ENCODE measurements at regions not wholly inside any gene's neighbourhood (a gene's known extent, or its start where the extent isn't known, plus 50 kb on each side); places are given as distances from the start of the nearest gene placed in this dataset.

- Histone ChIP-seq H2AK5ac (ENCODE audit: low read depth, low read length) (no peak overlapping the region), H3K4ac (ENCODE audit: low read length) (no peak overlapping the region), H3K36me3 (replicated peaks in 1 of 2; ENCODE audit: control insufficient read depth in 2 of 2, insufficient read depth in 2 of 2, low read length in 2 of 2) (no peaks in the 10 kb centered on the region), H3K4me2 (ENCODE audit: insufficient read depth, low read length, poor library complexity, severe bottlenecking) (no peak overlapping the region), H4K8ac (ENCODE audit: low read depth, low read length) (no peak overlapping the region), H3K18ac (ENCODE audit: low read length) (no peak overlapping the region), H3K9me3 (replicated peaks in 1 of 2; ENCODE audit: control insufficient read depth in 2 of 2, insufficient read depth in 1 of 2, low read depth in 1 of 2, low read length in 2 of 2) (no peaks in the 10 kb centered on the region), H3K4me3 (ENCODE audit: low read length in 2 of 2) (no peak overlapping the region), H3K23ac (ENCODE audit: low read depth, low read length, poor library complexity) (no peak overlapping the region), H3K14ac (ENCODE audit: low read length) (no peak overlapping the region), H4K91ac (ENCODE audit: low read depth, low read length, poor library complexity) (no peak overlapping the region), H3K27me3 (ENCODE audit: control insufficient read depth in 3 of 3, insufficient read depth in 3 of 3, low read depth in 1 of 3, low read length in 3 of 3) (no peaks in the 10 kb centered on the region), H3K4me1 (ENCODE audit: control insufficient read depth in 2 of 2, insufficient read depth in 1 of 2, low read depth in 1 of 2, low read length in 2 of 2) (no peaks in the 10 kb centered on the region), H3K27ac (replicated peaks; ENCODE audit: low read length) (no peak overlapping the region), H2BK12ac (ENCODE audit: low read length) (no peak overlapping the region), H2BK15ac (ENCODE audit: low read length) (no peak overlapping the region), H2AFZ (ENCODE audit: low read length) (no peak overlapping the region), H2BK120ac (ENCODE audit: low read depth, low read length) (no peak overlapping the region), H3K79me1 (ENCODE audit: low read depth, low read length) (no peaks in the 10 kb centered on the region), H3K9ac (ENCODE audit: low read depth, low read length, poor library complexity) (no peak overlapping the region), H2BK5ac (ENCODE audit: low read length) (no peak overlapping the region)
- no CpG with 5 or more reads among the region's 5 CpGs for WGBS, 2 donors (ENCODE audit: extremely low coverage in 2 of 2, insufficient read length in 2 of 2, insufficient replicate concordance in 1 of 2)
- no peak for DNase-seq (ENCODE audit: low spot score)
Measured at GRCh38 chr6:72476051-72476450, 145.8 kb upstream of the KCNQ5 start.

- no peak overlapping the region for H3K9ac ChIP-seq (ENCODE audit: low read depth, low read length, poor library complexity)
- H2BK5ac ChIP-seq (ENCODE audit: low read length), result no peak overlapping the region
- H3K4ac ChIP-seq (ENCODE audit: low read length), result no peak overlapping the region
- no CpG with 5 or more reads among the region's 6 CpGs for WGBS, 2 donors (ENCODE audit: extremely low coverage in 2 of 2, insufficient read length in 2 of 2, insufficient replicate concordance in 1 of 2)
- no peaks in the 10 kb centered on the region for H3K9me3 ChIP-seq (replicated peaks in 1 of 2; ENCODE audit: control insufficient read depth in 2 of 2, insufficient read depth in 1 of 2, low read depth in 1 of 2, low read length in 2 of 2)
- H3K4me1 ChIP-seq (ENCODE audit: control insufficient read depth in 2 of 2, insufficient read depth in 1 of 2, low read depth in 1 of 2, low read length in 2 of 2), result no peaks in the 10 kb centered on the region
- H2BK120ac ChIP-seq (ENCODE audit: low read depth, low read length), result no peak overlapping the region
- no peak overlapping the region for H2AK5ac ChIP-seq (ENCODE audit: low read depth, low read length)
- no peak overlapping the region for H3K4me2 ChIP-seq (ENCODE audit: insufficient read depth, low read length, poor library complexity, severe bottlenecking)
- H4K91ac ChIP-seq (ENCODE audit: low read depth, low read length, poor library complexity), result no peak overlapping the region
- no peak overlapping the region for H3K18ac ChIP-seq (ENCODE audit: low read length)
- no peak overlapping the region for H3K23ac ChIP-seq (ENCODE audit: low read depth, low read length, poor library complexity)
- no peak overlapping the region for H2BK12ac ChIP-seq (ENCODE audit: low read length)
- no peak overlapping the region for H3K4me3 ChIP-seq (ENCODE audit: low read length in 2 of 2)
- H2AFZ ChIP-seq (ENCODE audit: low read length), result no peak overlapping the region
- H3K14ac ChIP-seq (ENCODE audit: low read length), result no peak overlapping the region
- no peak overlapping the region for H4K8ac ChIP-seq (ENCODE audit: low read depth, low read length)
- no peaks in the 10 kb centered on the region for H3K79me1 ChIP-seq (ENCODE audit: low read depth, low read length)
- H3K27ac ChIP-seq (replicated peaks; ENCODE audit: low read length), result no peak overlapping the region
- no peaks in the 10 kb centered on the region for H3K27me3 ChIP-seq (ENCODE audit: control insufficient read depth in 3 of 3, insufficient read depth in 3 of 3, low read depth in 1 of 3, low read length in 3 of 3)
- DNase-seq (ENCODE audit: low spot score), result no peak
- H3K36me3 ChIP-seq (replicated peaks in 1 of 2; ENCODE audit: control insufficient read depth in 2 of 2, insufficient read depth in 2 of 2, low read length in 2 of 2), result no peaks in the 10 kb centered on the region
- H2BK15ac ChIP-seq (ENCODE audit: low read length), result no peak overlapping the region
Measured at GRCh38 chr6:72476646-72477045, 145.2 kb upstream of the KCNQ5 start.

DNA sequence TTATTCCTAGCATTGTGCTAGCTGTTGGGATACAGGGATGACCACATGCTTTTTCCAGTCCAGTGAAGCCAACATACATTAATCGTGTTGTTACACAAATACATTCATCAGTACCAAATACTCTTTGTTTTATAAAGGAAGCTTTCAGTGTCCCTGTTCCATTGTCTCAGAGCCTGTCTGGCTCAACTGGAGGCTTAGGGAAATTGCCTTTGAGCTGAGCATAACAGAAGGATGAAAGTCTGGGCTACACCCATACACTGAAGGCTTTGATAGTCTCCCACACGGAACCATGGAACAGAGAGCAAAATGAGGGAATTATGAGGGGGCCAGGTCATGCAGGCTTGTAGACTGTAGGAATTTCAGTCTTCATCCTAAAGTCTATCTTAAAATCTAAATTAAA is 126.4 kb upstream of the KCNQ5 start:
- DNase-seq (ENCODE audit: low spot score), result no peak
- Histone ChIP-seq H3K27me3 (ENCODE audit: control insufficient read depth in 3 of 3, insufficient read depth in 3 of 3, low read depth in 1 of 3, low read length in 3 of 3) (peaks cover 0 to 2% (median 0%) of the 10 kb centered on the region in 3 experiments), H3K9ac (ENCODE audit: low read depth, low read length, poor library complexity) (no peak overlapping the region), H2AK5ac (ENCODE audit: low read depth, low read length) (no peak overlapping the region), H3K4me1 (ENCODE audit: control insufficient read depth in 2 of 2, insufficient read depth in 1 of 2, low read depth in 1 of 2, low read length in 2 of 2) (no peaks in the 10 kb centered on the region), H3K4ac (ENCODE audit: low read length) (no peak overlapping the region), H2BK12ac (ENCODE audit: low read length) (no peak overlapping the region), H2BK15ac (ENCODE audit: low read length) (no peak overlapping the region), H4K8ac (ENCODE audit: low read depth, low read length) (no peak overlapping the region), H3K4me3 (ENCODE audit: low read length in 2 of 2) (no peak overlapping the region), H3K27ac (replicated peaks; ENCODE audit: low read length) (no peak overlapping the region), H3K36me3 (replicated peaks in 1 of 2; ENCODE audit: control insufficient read depth in 2 of 2, insufficient read depth in 2 of 2, low read length in 2 of 2) (no peaks in the 10 kb centered on the region), H3K4me2 (ENCODE audit: insufficient read depth, low read length, poor library complexity, severe bottlenecking) (no peak overlapping the region), H2BK5ac (ENCODE audit: low read length) (no peak overlapping the region), H2AFZ (ENCODE audit: low read length) (no peak overlapping the region), H3K23ac (ENCODE audit: low read depth, low read length, poor library complexity) (no peak overlapping the region), H3K9me3 (replicated peaks in 1 of 2; ENCODE audit: control insufficient read depth in 2 of 2, insufficient read depth in 1 of 2, low read depth in 1 of 2, low read length in 2 of 2) (no peaks in the 10 kb centered on the region), H3K79me1 (ENCODE audit: low read depth, low read length) (no peaks in the 10 kb centered on the region), H3K14ac (ENCODE audit: low read length) (no peak overlapping the region), H4K91ac (ENCODE audit: low read depth, low read length, poor library complexity) (no peak overlapping the region), H2BK120ac (ENCODE audit: low read depth, low read length) (no peak overlapping the region), H3K18ac (ENCODE audit: low read length) (no peak overlapping the region)
- no CpG with 5 or more reads among the region's 2 CpGs for WGBS, 2 donors (ENCODE audit: extremely low coverage in 2 of 2, insufficient read length in 2 of 2, insufficient replicate concordance in 1 of 2)

- Histone ChIP-seq H3K4ac (ENCODE audit: low read length) (no peak overlapping the region), H3K4me1 (ENCODE audit: control insufficient read depth in 2 of 2, insufficient read depth in 1 of 2, low read depth in 1 of 2, low read length in 2 of 2) (no peaks in the 10 kb centered on the region), H2AFZ (ENCODE audit: low read length) (no peak overlapping the region), H2BK120ac (ENCODE audit: low read depth, low read length) (no peak overlapping the region), H3K4me3 (ENCODE audit: low read length in 2 of 2) (no peak overlapping the region), H3K23ac (ENCODE audit: low read depth, low read length, poor library complexity) (no peak overlapping the region), H3K27ac (replicated peaks; ENCODE audit: low read length) (no peak overlapping the region), H3K27me3 (ENCODE audit: control insufficient read depth in 3 of 3, insufficient read depth in 3 of 3, low read depth in 1 of 3, low read length in 3 of 3) (peaks cover 0 to 2% (median 0%) of the 10 kb centered on the region in 3 experiments), H3K36me3 (replicated peaks in 1 of 2; ENCODE audit: control insufficient read depth in 2 of 2, insufficient read depth in 2 of 2, low read length in 2 of 2) (no peaks in the 10 kb centered on the region), H3K14ac (ENCODE audit: low read length) (no peak overlapping the region), H3K4me2 (ENCODE audit: insufficient read depth, low read length, poor library complexity, severe bottlenecking) (no peak overlapping the region), H2BK12ac (ENCODE audit: low read length) (no peak overlapping the region), H2BK15ac (ENCODE audit: low read length) (no peak overlapping the region), H4K91ac (ENCODE audit: low read depth, low read length, poor library complexity) (no peak overlapping the region), H2AK5ac (ENCODE audit: low read depth, low read length) (no peak overlapping the region), H3K9ac (ENCODE audit: low read depth, low read length, poor library complexity) (no peak overlapping the region), H3K18ac (ENCODE audit: low read length) (no peak overlapping the region), H3K79me1 (ENCODE audit: low read depth, low read length) (no peaks in the 10 kb centered on the region), H2BK5ac (ENCODE audit: low read length) (no peak overlapping the region), H4K8ac (ENCODE audit: low read depth, low read length) (no peak overlapping the region), H3K9me3 (replicated peaks in 1 of 2; ENCODE audit: control insufficient read depth in 2 of 2, insufficient read depth in 1 of 2, low read depth in 1 of 2, low read length in 2 of 2) (no peaks in the 10 kb centered on the region)
- DNase-seq (ENCODE audit: low spot score), result no peak
- WGBS, 2 donors (ENCODE audit: extremely low coverage in 2 of 2, insufficient read length in 2 of 2, insufficient replicate concordance in 1 of 2), result no CpG with 5 or more reads among the region's 3 CpGs
Measured at GRCh38 chr6:72497186-72497585, 124.7 kb upstream of the KCNQ5 start.
